Fibroblast of villous mesenchyme (primary cell): ENCODE measurements at regions not wholly inside any gene's neighbourhood (a gene's known extent, or its start where the extent isn't known, plus 50 kb on each side); places are given as distances from the start of the nearest gene placed in this dataset.

Experiments used
- DNase-seq: peaks from one replicate; pipeline ENCODE4 v3.0.0-alpha.2; 2010; ENCODE audit warnings: low read depth
- H3K4me3 ChIP-seq: 2 replicates; pipeline ENCODE4 v1.5.1; 2011; ENCODE audit warnings: low read depth, mild to moderate bottlenecking, low read length
- CTCF ChIP-seq: IDR thresholded peaks from 2 replicates; pipeline ENCODE4 v1.5.1; 2012; ENCODE audit warnings: low read depth, mild to moderate bottlenecking, low read length; ENCODE audit not compliant: insufficient read depth

GRCh38 chr13:44660050-44660449, 83.9 kb upstream of the TSC22D1 start:
- TF ChIP-seq CTCF = no peak
- no peak for DNase-seq

DNA sequence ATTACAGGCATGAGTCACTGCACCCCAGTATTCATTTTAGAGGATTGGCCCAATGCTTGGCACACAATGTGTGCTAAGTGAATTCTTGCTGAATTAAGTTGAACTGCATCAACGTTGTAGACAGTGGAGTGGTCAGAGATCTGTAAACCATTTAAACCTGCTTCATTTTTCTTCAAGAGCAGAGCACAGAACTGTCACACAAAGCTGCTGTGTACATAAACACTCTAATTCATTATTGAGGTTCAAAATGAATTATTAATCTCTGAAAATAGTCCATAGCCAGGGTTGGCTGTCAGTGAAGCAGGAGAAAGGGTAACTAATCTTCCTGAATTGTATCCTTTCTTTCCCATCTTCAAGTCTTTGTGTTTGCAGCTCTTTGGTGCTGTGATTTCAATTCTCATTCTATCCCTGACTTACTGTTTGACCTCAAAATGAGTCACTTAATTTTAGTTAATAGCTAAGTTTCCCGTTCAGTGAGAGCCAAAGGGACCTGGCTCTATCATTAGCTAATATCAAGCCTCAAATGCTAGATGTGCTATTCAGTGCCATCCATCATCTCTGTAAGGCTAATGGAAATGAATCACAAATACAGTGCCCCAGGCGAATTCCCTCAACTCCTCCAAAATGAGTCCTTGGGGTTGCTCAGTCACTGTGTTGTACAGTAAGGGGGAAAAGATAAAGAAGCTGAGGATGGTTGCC, 77.0 kb upstream of the TSC22D1 start:
- H3K4me3 ChIP-seq = no peak overlapping the region
- no peak for DNase-seq
- no peak for TF ChIP-seq CTCF

More at GRCh38 chr13:44660050-44660449, 83.9 kb upstream of the TSC22D1 start:
- H3K4me3 ChIP-seq = no peak overlapping the region

DNA sequence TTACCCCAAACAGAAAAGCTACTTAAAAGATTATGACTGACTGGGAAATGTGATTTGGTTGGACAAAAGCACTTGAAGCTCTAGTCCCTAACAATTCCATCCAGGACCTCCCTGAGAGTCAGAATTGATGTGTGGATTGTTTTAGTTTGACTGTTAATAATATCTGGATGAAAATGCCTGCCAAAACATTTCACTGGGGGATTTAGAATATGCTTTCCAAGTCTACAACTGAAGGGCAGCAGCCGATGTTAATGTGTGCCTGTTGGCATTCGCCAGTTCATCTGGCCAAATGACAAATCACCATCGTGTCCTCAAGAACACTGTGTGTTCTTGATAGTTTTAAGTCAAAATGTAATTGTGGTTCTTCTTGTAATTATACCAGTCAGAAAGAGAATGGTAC, 76.0 kb upstream of the TSC22D1 start:
- TF ChIP-seq CTCF = no peak
- DNase-seq = no peak
- no peak overlapping the region for H3K4me3 ChIP-seq

DNA sequence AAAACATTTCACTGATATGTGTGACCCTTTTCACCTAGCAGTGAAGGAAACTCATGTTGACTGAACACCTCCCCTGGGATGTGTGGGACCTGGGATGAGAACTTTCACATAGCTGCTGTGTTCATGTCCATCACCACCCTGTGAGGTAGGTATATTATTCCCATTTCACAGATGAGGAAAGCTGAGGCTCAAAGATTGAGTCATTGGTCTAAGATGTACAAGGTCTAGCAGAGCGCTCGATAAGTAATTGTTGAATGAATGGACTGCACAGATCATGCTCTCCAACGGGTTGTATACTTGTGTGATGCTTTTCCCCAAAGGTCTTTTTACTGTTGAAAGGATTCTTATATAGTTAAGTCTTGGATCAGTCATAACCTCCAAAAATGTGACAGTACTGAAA, 75.6 kb upstream of the TSC22D1 start:
- TF ChIP-seq CTCF = no peak
- H3K4me3 ChIP-seq = no peak overlapping the region
- no peak for DNase-seq

- TF ChIP-seq CTCF = no peak
- H3K4me3 ChIP-seq = no peak overlapping the region
- DNase-seq = no peak
Observed at GRCh38 chr13:44651209-44651608, 75.1 kb upstream of the TSC22D1 start.

- H3K4me3 ChIP-seq = no peak overlapping the region
- TF ChIP-seq CTCF = no peak
- no peak for DNase-seq
Observed at GRCh38 chr13:44649834-44650233, 73.7 kb upstream of the TSC22D1 start.

DNA sequence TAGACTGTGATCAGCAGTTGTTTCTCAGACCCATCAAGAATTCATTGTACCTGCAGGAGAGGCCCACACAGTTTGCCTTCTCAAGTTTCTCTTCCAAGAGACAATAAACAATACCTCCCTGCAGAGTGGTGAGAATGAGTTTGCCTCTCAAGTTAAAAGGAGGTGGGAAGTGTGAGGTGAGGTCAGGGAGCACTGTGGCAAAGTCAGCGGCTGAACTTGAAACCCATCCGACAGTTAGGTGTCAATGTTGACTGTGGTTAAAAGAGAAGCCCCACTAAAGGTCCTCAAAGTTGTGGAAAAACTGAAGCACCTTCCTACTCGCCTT, 72.9 kb upstream of the TSC22D1 start:
- no peak overlapping the region for H3K4me3 ChIP-seq
- TF ChIP-seq CTCF = no peak
- DNase-seq = no peak
